ENCODE measurements at regions not wholly inside any gene's neighbourhood (a gene's known extent, or its start where the extent isn't known, plus 50 kb on each side); places are given as distances from the start of the nearest gene placed in this dataset.

- TF ChIP-seq SUZ12 (IDR thresholded peaks at IDR 0.05) (no peak), CTBP1 (IDR thresholded peaks at IDR 0.05; ENCODE audit: borderline replicate concordance) (no peak), ARNT (IDR thresholded peaks at IDR 0.05) (no peak), ELF4 (IDR thresholded peaks at IDR 0.05) (no peak), TARDBP (IDR thresholded peaks at IDR 0.05) (no peak), BHLHE40 (IDR thresholded peaks at IDR 0.05; ENCODE audit: borderline replicate concordance) (no peak), FOXA1 (IDR thresholded peaks at IDR 0.05) (no peak), LEF1 (IDR thresholded peaks at IDR 0.05; ENCODE audit: borderline replicate concordance) (no peak), SP1 (IDR thresholded peaks at IDR 0.05) (no peak), L3MBTL2 (conservative IDR thresholded peaks at IDR 0.05) (no peak), PKNOX1 (IDR thresholded peaks at IDR 0.05) (no peak), ZNF384 (IDR thresholded peaks at IDR 0.05) (no peak), NFRKB (IDR thresholded peaks at IDR 0.05) (no peak), FOXK2 (IDR thresholded peaks at IDR 0.05) (no peak)
These were observed 203.4 kb downstream of the TMX1 start for GRCh38 chr14:51443195-51444018.

All from HEK293T (cell line).